Renal cortex interstitium (tissue), 11 donors: ENCODE measurements at regions not wholly inside any gene's neighbourhood (a gene's known extent, or its start where the extent isn't known, plus 50 kb on each side); places are given as distances from the start of the nearest gene placed in this dataset.

ENCODE experiments used
- DNase-seq, 11 donors: peaks; one replicate each; pipeline ENCODE4 v3.0.0-alpha.2; 2013; ENCODE audit warnings: low read depth in 9 of 11, low spot score in 4 of 11; ENCODE audit errors: extremely low read depth in 1 of 11

DNA sequence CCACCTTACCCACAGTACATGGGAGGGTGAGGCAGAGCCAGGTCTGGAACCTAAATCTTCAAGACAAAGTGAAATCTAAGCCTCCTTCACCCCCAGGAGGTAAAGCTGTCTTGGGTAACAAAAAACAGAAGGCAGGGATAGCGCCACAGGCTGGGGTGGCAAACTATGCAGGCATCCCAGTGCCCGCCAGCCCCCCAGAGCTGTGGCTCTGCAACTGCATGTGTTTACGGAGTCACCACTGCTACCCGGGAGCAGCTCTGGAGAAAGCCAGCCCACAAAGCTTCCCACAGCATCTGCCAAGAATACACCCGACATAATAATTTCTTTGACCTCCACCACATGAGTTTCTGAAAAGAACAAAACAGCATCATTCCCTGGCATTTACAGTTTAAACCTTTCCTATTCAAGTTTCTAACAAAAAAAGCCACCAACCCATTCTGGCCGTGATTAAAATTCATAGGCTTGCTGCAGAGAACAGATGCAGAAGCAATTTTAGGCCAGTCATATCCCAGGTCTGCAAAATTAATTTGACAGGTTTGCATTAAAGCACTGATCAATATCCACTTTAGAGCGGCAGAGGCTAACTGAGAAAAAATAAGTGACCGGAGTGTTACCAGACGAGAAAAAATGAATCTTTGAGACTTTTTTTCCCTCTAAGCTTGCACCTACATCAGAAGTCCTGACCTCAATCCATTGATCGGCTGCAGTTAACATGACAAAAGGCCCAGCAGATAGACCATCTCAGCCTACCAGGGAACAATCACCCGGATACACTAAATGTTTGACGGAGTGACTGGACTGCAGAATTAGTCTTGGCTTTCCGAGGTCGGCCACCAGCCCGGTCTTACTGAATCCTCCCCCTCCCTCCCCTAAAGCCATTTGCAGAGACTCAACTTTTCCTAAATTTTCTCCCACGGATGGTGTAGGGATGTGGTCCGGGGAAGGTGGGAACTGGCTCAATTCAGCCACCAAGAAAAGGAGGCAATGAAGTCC lies 309.6 kb upstream of the SKOR2 start:
- DNase-seq = no peak

DNA sequence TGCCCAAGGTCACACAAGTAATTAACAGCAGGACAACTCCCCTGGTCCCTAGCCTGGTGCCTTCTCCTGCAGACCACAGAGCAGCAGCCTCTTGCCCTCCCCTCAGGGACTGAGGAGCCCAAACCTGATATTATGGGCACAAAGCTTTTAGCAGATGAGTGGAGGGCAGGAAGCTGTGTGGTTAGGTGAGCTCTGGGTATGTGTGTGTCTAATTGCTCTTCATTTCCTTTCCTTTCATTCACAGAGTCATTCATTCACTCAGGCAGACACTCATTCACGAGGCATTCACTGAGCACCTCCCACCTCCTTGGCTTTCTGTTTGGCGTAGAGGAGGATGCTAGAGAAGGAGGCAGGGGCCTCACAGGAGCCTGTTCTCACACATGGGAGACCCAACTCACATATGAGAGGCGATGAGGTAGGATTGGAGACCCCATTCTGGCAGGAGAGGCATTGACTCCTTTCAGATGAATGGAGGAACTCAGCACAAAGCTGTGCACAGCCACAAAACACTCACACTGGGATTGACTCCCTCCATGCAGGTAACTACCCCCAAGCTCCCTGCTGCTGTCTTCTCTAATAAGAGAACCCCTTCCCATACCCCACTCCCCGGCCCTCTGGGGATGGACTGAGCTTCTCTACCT lies 306.8 kb upstream of the SKOR2 start:
- no peak for DNase-seq

DNA sequence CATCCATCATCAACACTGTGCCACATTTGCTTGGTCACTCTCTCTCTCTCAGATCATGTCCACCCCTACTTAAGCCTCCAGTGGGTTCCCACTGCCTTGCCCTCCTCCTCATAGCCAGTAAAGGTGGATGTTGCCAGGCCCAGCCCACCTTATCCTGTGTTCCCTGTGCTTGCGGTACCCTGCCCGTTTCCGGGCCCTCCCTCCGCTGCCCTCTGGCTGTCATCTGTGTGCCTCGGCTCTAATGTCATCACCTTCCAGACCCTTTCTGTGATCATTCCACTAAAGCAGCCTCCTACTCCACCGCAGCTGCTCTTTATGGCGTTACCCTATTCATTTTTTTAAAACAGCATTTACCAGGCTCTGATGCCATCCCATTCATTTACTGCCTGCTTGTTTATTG lies 305.7 kb upstream of the SKOR2 start:
- no peak for DNase-seq

- no peak for DNase-seq
Observed at GRCh38 chr18:47552783-47553182, 301.3 kb upstream of the SKOR2 start.

DNA sequence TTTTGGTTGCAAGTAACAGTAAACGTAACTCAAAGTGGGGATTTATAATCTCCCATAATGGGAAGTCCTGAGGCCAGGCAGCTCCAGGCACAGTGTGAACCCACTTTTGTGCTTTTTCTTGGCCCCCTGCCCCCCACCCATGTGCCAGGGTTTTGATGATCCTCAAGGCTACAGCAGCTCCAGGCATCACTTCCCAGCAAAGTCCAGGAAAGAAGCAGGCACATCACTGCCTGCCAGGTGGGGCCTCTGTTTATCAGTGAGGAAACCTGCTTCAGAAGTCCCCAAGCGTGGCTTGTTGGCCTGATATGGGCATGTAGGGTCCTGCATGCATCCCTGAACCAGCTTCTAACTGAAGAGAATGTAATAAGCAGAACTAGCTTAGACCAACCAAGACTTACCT lies 299.2 kb upstream of the SKOR2 start:
- no peak for DNase-seq

DNA sequence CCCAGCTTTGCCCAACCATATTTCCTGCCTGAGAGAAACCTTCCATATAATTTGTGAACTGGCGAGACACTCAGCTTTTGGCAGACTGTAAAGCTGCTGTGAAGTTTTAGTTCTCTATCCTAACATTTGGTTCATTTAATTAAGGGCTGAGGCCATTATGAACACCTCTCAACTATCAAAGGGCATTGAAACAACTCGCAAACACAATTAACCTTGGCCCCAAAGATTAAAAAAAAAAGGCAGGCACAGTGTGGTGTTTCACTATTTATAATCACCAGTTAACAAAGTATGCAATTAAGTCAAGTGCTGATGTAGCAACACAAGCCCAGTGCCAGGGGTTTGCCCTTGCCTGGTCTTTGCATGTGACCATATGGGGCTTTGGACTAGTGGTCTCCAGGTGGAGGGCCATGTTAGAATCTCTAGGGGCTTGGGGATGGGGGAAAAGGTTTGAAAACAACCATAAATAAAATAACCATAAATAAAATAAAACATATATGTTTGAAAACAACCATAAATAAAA lies 297.6 kb upstream of the SKOR2 start:
- DNase-seq = no peak

- DNase-seq = no peak
Observed at GRCh38 chr18:47547539-47548202, 296.2 kb upstream of the SKOR2 start.

DNA sequence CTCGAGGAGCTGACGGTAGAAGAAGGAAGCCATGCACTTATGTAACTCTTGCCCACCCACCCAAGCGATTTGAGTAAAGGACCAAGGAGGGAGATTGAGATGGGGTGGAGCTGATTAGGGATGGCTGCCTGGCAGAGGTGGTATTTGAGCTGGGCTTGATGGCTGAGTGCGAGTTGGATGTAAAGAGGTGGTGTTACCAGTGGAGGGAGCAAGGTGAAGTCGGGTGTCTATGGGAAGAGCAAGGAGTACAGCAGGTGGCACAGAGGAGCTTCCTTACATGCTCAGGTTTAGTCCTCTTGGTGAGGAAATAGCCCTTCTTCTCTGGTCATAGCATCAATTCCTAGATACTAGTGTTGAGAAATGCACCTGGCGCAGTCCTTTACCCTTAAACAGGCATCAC lies 294.2 kb upstream of the SKOR2 start:
- DNase-seq = no peak

- DNase-seq = no peak
Observed at GRCh38 chr18:47543080-47543479, 291.6 kb upstream of the SKOR2 start.

DNA sequence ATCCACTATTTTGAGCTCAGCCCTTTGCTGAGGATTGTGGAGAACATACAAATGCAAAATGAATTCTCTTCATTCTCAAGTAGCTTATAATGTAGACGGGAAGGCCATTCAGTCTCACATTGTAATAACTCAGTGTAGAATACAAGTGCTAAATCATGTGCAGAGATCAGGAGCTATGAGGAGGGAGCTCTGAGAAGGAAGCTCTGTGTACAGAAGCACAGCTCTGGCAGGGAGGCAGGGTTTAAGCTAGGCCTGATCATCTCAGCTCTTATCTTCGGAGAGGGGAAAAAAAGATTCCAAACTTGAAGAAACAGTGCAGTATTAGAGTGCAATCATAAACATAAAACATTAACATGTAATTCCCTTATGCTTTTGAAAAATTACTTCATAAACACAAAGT lies 291.1 kb upstream of the SKOR2 start:
- DNase-seq = no peak

- peak in 6 of 11 donors; percentile 12 to 25 (median 16) for DNase-seq
Observed at GRCh38 chr18:47531717-47532116, 280.3 kb upstream of the SKOR2 start.

- DNase-seq = no peak
Observed at GRCh38 chr18:47530695-47531094, 279.2 kb upstream of the SKOR2 start.

DNA sequence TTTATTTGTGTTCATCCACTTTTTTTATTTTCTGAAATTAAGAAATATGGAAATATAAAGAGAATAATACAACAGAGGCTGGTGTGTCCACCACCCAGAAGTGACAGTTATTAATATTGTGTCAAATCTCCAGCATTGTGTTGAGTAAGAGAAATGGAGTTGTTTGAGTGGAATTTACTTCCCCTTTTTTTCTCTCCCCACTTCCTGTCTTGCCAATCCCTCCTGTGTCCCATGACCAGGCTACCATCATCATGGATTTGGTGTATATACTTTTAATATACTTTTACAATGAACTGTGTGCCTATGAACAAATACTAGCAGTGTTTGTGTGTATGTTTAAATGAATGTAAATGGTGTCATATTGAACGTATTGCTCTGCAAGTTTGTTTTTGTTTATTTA lies 276.9 kb upstream of the SKOR2 start:
- no peak for DNase-seq

- DNase-seq = no peak
Observed at GRCh38 chr18:47526147-47526546, 274.7 kb upstream of the SKOR2 start.

DNA sequence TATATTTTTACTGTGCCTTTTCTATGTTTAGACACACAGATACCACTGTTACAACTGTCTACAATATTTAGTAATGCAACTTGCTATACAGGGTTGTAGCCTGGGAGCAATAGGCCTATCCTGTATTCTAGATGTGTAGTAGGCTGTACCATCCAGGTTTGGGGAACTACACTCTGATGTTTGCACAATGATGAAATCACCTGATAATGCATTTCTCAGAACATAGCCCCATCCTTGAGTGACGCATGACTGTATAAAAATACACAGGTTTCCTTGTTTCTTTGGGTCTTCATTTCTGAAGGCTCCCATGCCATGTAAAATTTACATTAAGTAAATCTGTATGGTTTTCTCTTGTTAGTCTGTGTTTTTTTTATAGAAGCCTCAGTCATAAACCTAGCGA lies 270.9 kb upstream of the SKOR2 start:
- no peak for DNase-seq

- DNase-seq = no peak
Observed at GRCh38 chr18:47520263-47520662, 268.8 kb upstream of the SKOR2 start.

DNA sequence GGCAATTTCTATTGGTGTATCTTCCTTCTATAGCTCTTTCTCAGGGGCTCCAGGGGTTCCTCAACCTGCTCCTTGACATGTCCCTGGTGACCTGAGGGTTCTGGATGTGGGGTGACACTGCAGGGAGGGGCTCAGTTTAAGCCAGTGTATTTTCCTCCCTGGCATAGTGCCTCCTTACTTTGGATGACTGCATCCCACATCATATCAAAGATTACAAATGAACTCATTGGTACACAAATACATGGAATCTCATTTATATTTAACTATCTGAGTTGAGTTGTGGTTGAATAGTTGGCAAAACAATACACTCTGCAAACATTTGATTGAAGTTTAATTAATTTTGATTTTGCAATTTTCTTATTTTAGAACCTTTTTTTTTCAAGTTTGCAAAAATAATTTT lies 268.2 kb upstream of the SKOR2 start:
- DNase-seq = no peak

DNA sequence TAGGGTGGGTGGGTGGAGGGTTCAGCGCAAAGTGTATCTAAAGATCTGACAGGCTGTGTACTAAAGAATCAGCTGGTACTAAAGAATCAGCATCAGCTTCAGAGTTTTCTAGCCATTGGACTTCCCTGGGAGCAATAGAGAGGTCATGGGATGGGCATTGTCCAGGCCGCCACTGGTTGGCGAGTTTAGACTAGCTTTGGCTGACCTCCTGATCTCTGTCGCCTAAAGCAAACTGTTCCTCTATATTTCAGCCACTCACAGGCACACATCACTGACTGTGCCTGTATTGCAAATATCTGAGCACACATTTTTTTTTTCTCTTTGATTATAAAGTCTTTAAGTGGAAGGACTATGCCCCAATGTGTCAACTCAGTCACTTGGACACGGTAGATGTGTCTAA lies 267.8 kb upstream of the SKOR2 start:
- no peak for DNase-seq

- DNase-seq = no peak
Observed at GRCh38 chr18:47513614-47514013, 262.2 kb upstream of the SKOR2 start.
